Endothelial cell of umbilical vein (primary cell): ENCODE measurements at regions not wholly inside any gene's neighbourhood (a gene's known extent, or its start where the extent isn't known, plus 50 kb on each side); places are given as distances from the start of the nearest gene placed in this dataset.

Experiments
- CTCF ChIP-seq, 2 donors: IDR thresholded peaks; 1 replicate in 1 of 2; 2 replicates in 1 of 2; pipeline ENCODE4 v1.5.1; 2011; ENCODE audit warnings: low read length in 2 of 2, mild to moderate bottlenecking in 2 of 2, moderate library complexity in 2 of 2, control low read depth in 1 of 2, inconsistent platforms in 1 of 2, low read depth in 1 of 2; ENCODE audit not compliant: insufficient read depth in 1 of 2; ENCODE audit errors: extremely low read depth in 1 of 2
- EZH2 ChIP-seq: IDR thresholded peaks from 2 replicates; pipeline ENCODE4 v1.6.1; 2012; ENCODE audit warnings: borderline replicate concordance, low read depth, mild to moderate bottlenecking, moderate library complexity, low read length, inconsistent platforms; ENCODE audit not compliant: severe bottlenecking
- GATA2 ChIP-seq: IDR thresholded peaks from 2 replicates; pipeline ENCODE4 v1.7.0; 2011; ENCODE audit warnings: low read depth, mild to moderate bottlenecking, moderate library complexity, mixed read lengths, low read length; ENCODE audit not compliant: insufficient read length, insufficient read depth
- MAX ChIP-seq: IDR thresholded peaks from 2 replicates; pipeline ENCODE4 v1.6.1; 2011; ENCODE audit not compliant: insufficient read depth, insufficient read length
- POLR2A ChIP-seq: IDR thresholded peaks from 2 replicates; pipeline ENCODE4 v1.6.1; 2012; ENCODE audit warnings: low read depth, mild to moderate bottlenecking, control low read depth, low read length
- POLR2AphosphoS5 ChIP-seq: IDR thresholded peaks from 2 replicates; pipeline ENCODE4 v1.6.1; 2012; ENCODE audit warnings: low read depth, mild to moderate bottlenecking, control low read depth, low read length, moderate library complexity; ENCODE audit not compliant: insufficient read depth

- TF ChIP-seq EZH2 (no peak), POLR2A (no peak), CTCF (IDR thresholded peaks at IDR 0.05; ENCODE audit: extremely low read depth in 1 of 2, insufficient read depth in 1 of 2, low read depth in 1 of 2, low read length in 2 of 2) (no peak), MAX (no peak), GATA2 (no peak), POLR2AphosphoS5 (no peak)
Observed at GRCh38 chr17:43326490-43327275, 72.1 kb upstream of the ARL4D start.
